AG04449 (cell line): ENCODE measurements at regions not wholly inside any gene's neighbourhood (a gene's known extent, or its start where the extent isn't known, plus 50 kb on each side); places are given as distances from the start of the nearest gene placed in this dataset.

Experiments
- CTCF ChIA-PET: fragments of 350-600 bp; formaldehyde crosslinking; extraction: SDS; loops from one replicate; lab custom pipeline; 2021; ENCODE audit warnings: antibody characterized with exemption; lab: Yijun Ruan, JAX
- POLR2A ChIA-PET: fragments of 400-600, 350-600 bp; formaldehyde crosslinking; extraction: SDS; loops from one replicate; lab custom pipeline; 2020; ENCODE audit warnings: antibody characterized with exemption, inconsistent platforms; lab: Yijun Ruan, JAX
- DNase-seq: peaks from one replicate; pipeline ENCODE4 v3.0.0-alpha.2; 2010; ENCODE audit warnings: low read depth, low spot score
- H3K4me3 ChIP-seq: 2 replicates; pipeline ENCODE4 v1.5.1; 2011; ENCODE audit warnings: low read depth, mild to moderate bottlenecking, control low read depth, low read length
- CTCF ChIP-seq: IDR thresholded peaks from one replicate; pipeline ENCODE4 v1.5.1; 2011; ENCODE audit warnings: mild to moderate bottlenecking, moderate library complexity, low read length, control low read depth, inconsistent platforms; ENCODE audit not compliant: insufficient read depth; ENCODE audit errors: missing control alignments

DNA sequence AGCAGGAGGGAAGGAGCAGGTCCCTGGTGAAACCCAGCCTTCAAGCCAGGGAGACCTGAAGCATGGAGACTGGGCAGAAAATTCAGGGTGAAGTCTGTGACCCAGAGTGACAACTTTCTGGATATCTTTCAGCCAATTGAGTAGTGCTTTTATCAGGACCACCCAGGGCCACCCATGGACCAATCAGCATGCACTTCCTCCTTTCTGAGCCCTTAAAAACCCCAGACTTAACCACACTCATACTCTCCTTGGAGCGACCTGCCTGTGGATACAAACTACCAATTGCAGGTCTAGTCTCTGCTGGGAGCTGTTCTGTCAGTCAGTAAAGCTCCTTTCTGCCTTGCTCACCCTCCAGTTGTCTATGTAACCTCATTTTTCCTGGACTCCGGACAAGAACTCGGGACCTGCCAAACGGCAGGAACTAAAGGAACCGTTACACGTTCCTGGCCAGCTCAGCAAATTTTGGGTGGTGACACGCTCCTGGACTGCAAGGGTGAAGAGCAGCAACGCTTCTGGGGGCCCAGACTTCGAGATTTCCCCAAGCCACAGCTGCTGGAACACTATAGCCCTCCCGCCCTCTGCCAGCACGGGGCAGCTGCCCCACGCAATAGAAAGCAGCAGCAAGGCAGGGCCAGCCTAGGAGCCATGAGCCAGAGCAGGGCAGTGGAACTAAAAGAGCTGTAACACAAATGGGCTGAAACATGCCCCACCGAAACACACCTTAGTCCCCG lies 1183.4 kb downstream of the AMY1C start:
- no peak for DNase-seq
- ChIA-PET CTCF (no interaction called here), POLR2A (no interaction called here)
- H3K4me3 ChIP-seq = no peak overlapping the region
- no peak for TF ChIP-seq CTCF

- no peak for DNase-seq
- TF ChIP-seq CTCF = no peak
- CTCF ChIA-PET = no interaction called here
Observed at GRCh38 chr1:104933846-104934245, 1184.1 kb downstream of the AMY1C start.

DNA sequence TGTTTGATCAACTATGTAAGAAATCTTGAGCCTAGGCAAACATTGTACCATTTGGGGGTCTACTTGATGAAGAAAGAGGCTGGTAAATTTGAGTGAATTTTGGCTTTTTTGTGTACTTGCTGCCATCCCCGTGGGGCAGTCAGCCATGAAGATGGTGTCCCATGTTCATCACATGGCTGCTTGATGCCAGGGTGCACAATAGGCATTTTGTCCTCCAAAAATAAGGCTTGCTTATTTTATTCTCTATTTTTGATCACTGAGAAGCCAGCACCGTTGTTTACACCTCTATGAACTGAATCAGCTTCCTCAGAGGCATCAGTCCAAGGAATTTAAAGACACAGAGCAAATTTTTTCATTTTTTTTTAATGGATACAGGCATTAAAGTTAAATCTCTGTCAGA lies 1195.7 kb downstream of the AMY1C start:
- ChIA-PET CTCF (no interaction called here), POLR2A (no interaction called here)
- H3K4me3 ChIP-seq = no peak overlapping the region
- no peak for DNase-seq
- TF ChIP-seq CTCF = no peak

More at GRCh38 chr1:104933846-104934245, 1184.1 kb downstream of the AMY1C start:
- POLR2A ChIA-PET = no interaction called here
- no peak overlapping the region for H3K4me3 ChIP-seq

DNA sequence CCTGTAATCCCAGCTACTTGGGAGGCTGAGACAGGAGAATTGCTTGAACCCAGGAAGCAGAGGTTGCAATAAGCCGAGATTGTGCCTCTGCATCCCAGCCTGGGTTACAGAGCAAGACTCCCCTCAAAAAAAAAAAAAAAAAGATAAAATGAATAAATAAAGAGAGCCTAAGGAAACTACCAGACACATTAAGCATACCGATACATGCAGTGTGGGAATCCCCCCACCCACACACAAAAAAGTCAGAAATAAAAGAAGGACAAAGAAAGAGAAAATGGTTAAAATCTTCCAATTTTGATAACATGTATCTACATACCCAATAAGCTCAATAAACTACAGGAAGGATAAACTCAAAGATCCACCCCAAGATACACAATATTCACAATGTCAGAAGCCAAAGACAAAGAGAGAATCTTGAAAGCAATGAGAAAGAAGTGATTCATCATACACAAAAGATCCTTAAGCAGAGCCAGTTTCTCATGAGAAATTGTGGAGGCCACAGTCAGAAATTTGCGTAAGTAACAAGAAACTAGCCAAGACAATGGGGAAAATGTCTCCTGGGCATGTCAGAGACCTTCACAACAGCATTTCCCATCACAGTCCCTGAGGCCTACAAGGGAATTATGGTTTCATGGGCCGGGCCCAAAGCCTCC lies 1197.0 kb downstream of the AMY1C start:
- no peak for TF ChIP-seq CTCF
- ChIA-PET CTCF (no interaction called here), POLR2A (no interaction called here)
- DNase-seq = no peak
- no peak overlapping the region for H3K4me3 ChIP-seq

DNA sequence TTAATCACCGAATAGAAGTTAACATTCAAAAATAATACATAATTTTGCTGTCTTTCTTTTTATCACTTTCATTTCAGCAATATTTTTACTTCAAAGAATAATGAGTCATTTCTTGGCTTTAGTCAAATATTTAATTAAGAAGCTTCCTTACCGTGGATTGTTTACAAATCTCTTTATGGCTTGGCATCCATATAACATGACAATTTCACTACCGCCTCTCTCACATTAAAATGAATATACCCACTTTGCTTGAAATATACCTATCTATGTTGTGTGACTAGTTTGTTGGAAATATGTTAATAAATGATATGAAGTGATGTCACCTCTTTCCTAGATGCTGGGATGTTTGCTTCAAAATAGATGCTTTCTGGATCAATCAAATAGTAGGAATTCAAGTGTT lies 1203.9 kb downstream of the AMY1C start:
- ChIA-PET CTCF (no interaction called here), POLR2A (no interaction called here)
- no peak for TF ChIP-seq CTCF
- no peak overlapping the region for H3K4me3 ChIP-seq
- DNase-seq = no peak

DNA sequence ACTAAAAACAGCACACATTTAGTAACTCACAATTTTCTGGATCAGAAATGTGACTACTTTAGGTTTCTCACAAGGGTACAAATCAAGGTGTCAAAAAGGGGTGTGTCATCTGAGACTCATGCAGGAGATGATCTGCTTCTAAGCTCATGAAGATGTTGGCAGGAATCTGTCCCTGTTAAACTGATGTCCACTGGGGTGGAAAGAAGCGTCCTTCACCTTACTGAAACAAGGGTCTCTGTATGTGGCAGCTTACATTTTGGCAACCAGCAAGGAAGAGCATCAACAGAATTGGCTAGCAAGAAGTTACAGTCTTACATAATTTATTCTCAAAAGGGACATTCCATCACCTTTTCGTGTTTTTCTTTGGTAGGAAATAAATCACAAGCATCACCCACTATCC lies 1223.8 kb downstream of the AMY1C start:
- POLR2A ChIA-PET = no interaction called here
- no peak for DNase-seq
- TF ChIP-seq CTCF = no peak
- CTCF ChIA-PET = no interaction called here
- no peak overlapping the region for H3K4me3 ChIP-seq
